OCI-LY7 (cell line): ENCODE measurements at regions not wholly inside any gene's neighbourhood (a gene's known extent, or its start where the extent isn't known, plus 50 kb on each side); places are given as distances from the start of the nearest gene placed in this dataset.

Experiments
- CTCF ChIP-seq: fragments of 200-600 bp; sonication (generic); conservative IDR thresholded peaks from 2 replicates; pipeline ENCODE4 v1.5.1; 2014; ENCODE audit warnings: mild to moderate bottlenecking, antibody characterized with exemption, low read length, moderate library complexity, mixed read lengths
- EZH2phosphoT487 ChIP-seq: fragments of 200-600 bp; sonication (generic); IDR thresholded peaks from 2 replicates; pipeline ENCODE4 v1.6.1; 2018; ENCODE audit warnings: low read depth, borderline replicate concordance, mild to moderate bottlenecking, mixed run types, antibody characterized with exemption, low read length, moderate library complexity, mixed read lengths

DNA sequence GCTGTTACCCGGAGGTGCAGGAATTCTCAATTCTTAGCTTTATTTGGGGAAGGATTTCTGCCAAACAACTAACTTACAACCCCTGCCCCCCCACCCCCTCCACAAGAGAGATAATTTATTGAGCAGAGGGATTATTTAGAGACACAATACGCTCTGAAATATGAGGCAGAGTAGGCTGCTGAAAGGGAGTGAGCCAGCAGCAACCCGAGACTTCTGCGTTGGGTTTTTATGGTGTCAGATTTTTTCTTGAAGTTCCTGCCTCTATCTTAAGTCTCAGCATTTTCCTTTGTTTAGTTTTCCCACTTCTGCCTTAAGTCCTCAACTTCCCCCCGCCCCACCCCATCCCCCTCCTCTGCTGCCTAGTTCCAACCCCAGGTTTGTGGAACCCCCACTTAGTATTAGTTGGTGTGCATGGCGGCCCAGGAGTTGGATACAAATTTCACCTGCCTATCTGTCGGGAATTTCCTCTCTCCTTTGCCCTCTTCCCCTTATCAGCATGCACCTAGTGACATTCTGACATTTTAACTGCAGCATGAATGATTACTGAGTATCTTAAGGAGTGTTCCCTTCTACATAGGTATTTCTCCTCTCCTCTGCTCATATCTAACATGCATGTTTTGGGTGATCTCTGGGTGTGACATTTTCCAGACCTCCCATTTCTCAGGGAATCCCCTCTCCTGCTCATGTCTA lies 1635.9 kb upstream of the LRRTM1 start:
- TF ChIP-seq CTCF (no peak), EZH2phosphoT487 (no peak)
